HUDEP-2 (cell line): ENCODE measurements at regions not wholly inside any gene's neighbourhood (a gene's known extent, or its start where the extent isn't known, plus 50 kb on each side); places are given as distances from the start of the nearest gene placed in this dataset.

ENCODE experiments used
- DNase-seq, 76 experiments: peaks; one replicate each; lab custom pipeline; 2025; ENCODE audit not compliant: unreplicated experiment in 76 of 76; lab: John Stamatoyannopoulos, UW

- peak in 54 of 76 experiments; percentile 0 to 62 (median 24) for DNase-seq
Measured at GRCh38 chr4:24419181-24420034, 164.9 kb downstream of the DHX15 start.

- no peak for DNase-seq
Measured at GRCh38 chr4:24417206-24417605, 167.1 kb downstream of the DHX15 start.

GRCh38 chr4:24416293-24416692, 168.1 kb downstream of the DHX15 start:
- DNase-seq = no peak

GRCh38 chr4:24413311-24413784, 171.0 kb downstream of the DHX15 start:
- DNase-seq = no peak

GRCh38 chr4:24411806-24412205, 172.5 kb downstream of the DHX15 start:
- DNase-seq = no peak

GRCh38 chr4:24411299-24411698, 173.1 kb downstream of the DHX15 start:
- DNase-seq = no peak

GRCh38 chr4:24408640-24409039, 175.7 kb downstream of the DHX15 start:
- DNase-seq = no peak

GRCh38 chr4:24405926-24406325, 178.4 kb downstream of the DHX15 start:
- DNase-seq = no peak

GRCh38 chr4:24405341-24405740, 179.0 kb downstream of the DHX15 start:
- DNase-seq = no peak

- no peak for DNase-seq
Measured at GRCh38 chr4:24404281-24404680, 180.1 kb downstream of the DHX15 start.

- DNase-seq = no peak
Measured at GRCh38 chr4:24403265-24403664, 181.1 kb downstream of the DHX15 start.

- DNase-seq = no peak
Measured at GRCh38 chr4:24400537-24400936, 183.8 kb downstream of the DHX15 start.

- DNase-seq = no peak
Measured at GRCh38 chr4:24396988-24397387, 187.4 kb downstream of the DHX15 start.

GRCh38 chr4:24395937-24396336, 188.4 kb downstream of the DHX15 start:
- no peak for DNase-seq

- DNase-seq = no peak
Measured at GRCh38 chr4:24394041-24394440, 190.3 kb downstream of the DHX15 start.

GRCh38 chr4:24392613-24393012, 191.7 kb downstream of the DHX15 start:
- DNase-seq = no peak

- DNase-seq = no peak
Measured at GRCh38 chr4:24382381-24382780, 202.0 kb downstream of the DHX15 start.

- no peak for DNase-seq
Measured at GRCh38 chr4:24380957-24381665, 203.2 kb downstream of the DHX15 start.

GRCh38 chr4:24373704-24374103, 210.7 kb downstream of the DHX15 start:
- no peak for DNase-seq

- DNase-seq = no peak
Measured at GRCh38 chr4:24372881-24373280, 211.5 kb downstream of the DHX15 start.

- DNase-seq = no peak
Measured at GRCh38 chr4:24372341-24372740, 212.0 kb downstream of the DHX15 start.

GRCh38 chr4:24370421-24370820, 213.9 kb downstream of the DHX15 start:
- no peak for DNase-seq
